ENCODE measurements at regions not wholly inside any gene's neighbourhood (a gene's known extent, or its start where the extent isn't known, plus 50 kb on each side); places are given as distances from the start of the nearest gene placed in this dataset.

GRCh38 chr2:367246-367645 is 79.4 kb upstream of the ALKAL2 start:
- no peak for TF ChIP-seq POLR2A (IDR thresholded peaks at IDR 0.05)
- TF ChIP-seq CTCF (IDR thresholded peaks at IDR 0.05 in 8 of 11, conservative IDR thresholded peaks at IDR 0.05 in 3 of 11): no peak

All from spleen (tissue), 7 donors.